NB4 (cell line): ENCODE measurements at regions not wholly inside any gene's neighbourhood (a gene's known extent, or its start where the extent isn't known, plus 50 kb on each side); places are given as distances from the start of the nearest gene placed in this dataset.

Experiments used
- CTCF ChIP-seq: IDR thresholded peaks from one replicate; pipeline ENCODE4 v1.5.1; 2012; ENCODE audit warnings: low read depth, low read length
- POLR2A ChIP-seq: IDR thresholded peaks from 2 replicates; pipeline ENCODE4 v1.6.1; 2011; ENCODE audit warnings: mild to moderate bottlenecking; ENCODE audit not compliant: insufficient read length; ENCODE audit errors: extremely low read depth
- TF ChIP-seq, protein P1 (sequence below): IDR thresholded peaks from 2 replicates; pipeline ENCODE4 v1.6.1; 2011; ENCODE audit warnings: low read depth, low read length

DNA sequence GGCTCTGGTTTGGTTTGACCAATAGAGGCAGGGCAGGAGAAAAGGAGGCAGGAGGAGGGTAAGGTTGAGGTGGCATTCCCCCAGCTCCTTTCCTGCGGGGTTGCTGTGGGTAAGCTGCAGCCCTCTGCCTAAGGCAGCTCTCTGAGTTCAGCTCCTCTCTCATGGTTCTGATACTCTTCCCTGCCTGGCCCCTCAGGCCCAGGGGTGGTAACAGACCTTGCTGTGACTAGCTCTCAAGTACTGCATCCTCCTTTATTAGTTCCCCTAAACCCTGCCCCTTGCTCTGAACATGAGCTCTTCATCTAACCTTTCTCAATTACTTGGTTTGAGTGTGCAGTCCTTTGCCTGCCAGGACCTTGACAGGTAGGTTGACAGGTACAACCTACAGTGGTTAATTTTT, 205.5 kb downstream of the SLC4A3 start:
- TF ChIP-seq CTCF (no peak), POLR2A (no peak)
- TF ChIP-seq, protein P1, sequence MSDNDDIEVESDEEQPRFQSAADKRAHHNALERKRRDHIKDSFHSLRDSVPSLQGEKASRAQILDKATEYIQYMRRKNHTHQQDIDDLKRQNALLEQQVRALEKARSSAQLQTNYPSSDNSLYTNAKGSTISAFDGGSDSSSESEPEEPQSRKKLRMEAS = no peak
